ENCODE measurements at regions not wholly inside any gene's neighbourhood (a gene's known extent, or its start where the extent isn't known, plus 50 kb on each side); places are given as distances from the start of the nearest gene placed in this dataset.

DNA sequence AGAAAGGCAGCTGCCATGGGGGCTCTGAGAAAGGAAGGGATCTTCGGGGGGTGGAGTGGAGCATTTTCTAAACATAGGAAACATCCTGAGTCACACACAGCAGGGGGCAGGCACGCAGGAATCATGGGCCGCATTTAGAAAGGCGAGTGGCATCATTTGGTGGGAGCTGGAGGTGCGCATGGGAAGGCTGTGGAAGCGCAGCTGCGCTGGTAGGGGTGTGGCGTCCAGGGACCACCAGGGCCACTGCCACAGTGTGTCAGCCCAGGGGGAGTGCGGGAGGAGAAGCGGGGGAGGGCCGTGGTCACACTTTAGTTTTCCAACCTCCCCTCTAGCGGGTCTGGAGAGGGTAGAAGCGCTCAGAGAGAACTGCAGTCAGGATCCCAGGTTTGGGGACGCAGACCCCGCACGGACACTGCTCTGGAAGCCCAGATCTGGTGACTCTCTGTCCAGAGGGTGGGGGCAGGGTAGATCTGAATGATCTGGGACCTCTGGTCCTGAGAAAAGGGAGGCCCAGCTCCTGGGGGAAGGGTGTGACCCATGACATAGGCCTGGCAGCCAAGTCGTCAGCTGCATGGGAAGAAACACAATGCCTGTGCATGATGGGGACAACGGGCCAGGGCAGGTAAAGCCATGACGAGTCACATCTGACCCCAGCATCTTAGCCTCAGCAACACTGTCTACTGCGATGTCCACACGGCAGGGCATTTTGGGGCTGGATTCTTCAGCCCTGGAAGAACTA is 88.0 kb upstream of the IQSEC1 start:
- no peak for TF ChIP-seq ZFX (IDR thresholded peaks at IDR 0.05)
- TF ChIP-seq, protein P1, sequence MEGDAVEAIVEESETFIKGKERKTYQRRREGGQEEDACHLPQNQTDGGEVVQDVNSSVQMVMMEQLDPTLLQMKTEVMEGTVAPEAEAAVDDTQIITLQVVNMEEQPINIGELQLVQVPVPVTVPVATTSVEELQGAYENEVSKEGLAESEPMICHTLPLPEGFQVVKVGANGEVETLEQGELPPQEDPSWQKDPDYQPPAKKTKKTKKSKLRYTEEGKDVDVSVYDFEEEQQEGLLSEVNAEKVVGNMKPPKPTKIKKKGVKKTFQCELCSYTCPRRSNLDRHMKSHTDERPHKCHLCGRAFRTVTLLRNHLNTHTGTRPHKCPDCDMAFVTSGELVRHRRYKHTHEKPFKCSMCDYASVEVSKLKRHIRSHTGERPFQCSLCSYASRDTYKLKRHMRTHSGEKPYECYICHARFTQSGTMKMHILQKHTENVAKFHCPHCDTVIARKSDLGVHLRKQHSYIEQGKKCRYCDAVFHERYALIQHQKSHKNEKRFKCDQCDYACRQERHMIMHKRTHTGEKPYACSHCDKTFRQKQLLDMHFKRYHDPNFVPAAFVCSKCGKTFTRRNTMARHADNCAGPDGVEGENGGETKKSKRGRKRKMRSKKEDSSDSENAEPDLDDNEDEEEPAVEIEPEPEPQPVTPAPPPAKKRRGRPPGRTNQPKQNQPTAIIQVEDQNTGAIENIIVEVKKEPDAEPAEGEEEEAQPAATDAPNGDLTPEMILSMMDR (conservative IDR thresholded peaks at IDR 0.05) = no peak

DNA sequence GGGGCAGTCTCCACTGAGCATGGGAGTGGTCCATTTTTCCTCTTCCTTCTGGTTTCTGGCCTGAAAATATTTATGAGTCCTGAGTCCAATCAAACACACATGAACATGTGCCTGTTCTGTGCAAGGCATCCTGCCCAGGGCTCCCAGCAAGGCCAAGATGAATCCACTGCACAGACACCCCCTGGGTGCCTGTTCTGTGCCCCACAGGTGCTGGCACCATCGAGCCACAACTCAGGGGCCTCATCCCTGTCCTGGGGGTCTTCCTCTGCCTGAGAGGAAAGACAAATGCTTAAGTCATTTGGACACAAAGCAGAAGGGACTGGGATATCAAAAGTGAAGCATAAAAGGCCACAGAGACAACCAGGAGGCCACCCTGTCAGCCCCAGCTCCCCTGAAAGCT is 87.4 kb upstream of the IQSEC1 start:
- TF ChIP-seq, protein P1 (conservative IDR thresholded peaks at IDR 0.05) = no peak
- H3K27ac ChIP-seq = no peak overlapping the region

More for the DNA sequence above, 88.0 kb upstream of the IQSEC1 start:
- no peak overlapping the region for H3K27ac ChIP-seq

DNA sequence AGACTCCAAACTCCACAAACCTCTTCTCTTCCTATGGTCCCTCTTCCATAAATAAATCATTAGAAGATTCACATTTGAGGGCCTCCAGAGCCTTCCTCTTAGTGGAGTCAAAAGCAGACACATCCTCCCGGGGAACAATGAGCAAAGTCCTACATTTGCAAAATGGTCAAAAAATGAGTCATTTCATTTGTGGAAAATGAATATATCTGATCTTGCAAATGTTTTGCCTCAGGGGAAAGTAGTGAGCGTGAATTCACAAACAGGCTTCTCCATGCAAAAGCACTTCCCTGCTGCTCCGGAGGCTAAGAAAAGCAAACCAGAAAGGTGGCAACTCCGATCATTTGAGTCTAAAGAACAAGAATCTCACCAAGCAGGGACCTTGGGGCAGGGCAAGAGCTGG is 86.7 kb upstream of the IQSEC1 start:
- TF ChIP-seq ZFX (IDR thresholded peaks at IDR 0.05) = no peak
- TF ChIP-seq, protein P1 (conservative IDR thresholded peaks at IDR 0.05) = no peak
- H3K27ac ChIP-seq = no peak overlapping the region

DNA sequence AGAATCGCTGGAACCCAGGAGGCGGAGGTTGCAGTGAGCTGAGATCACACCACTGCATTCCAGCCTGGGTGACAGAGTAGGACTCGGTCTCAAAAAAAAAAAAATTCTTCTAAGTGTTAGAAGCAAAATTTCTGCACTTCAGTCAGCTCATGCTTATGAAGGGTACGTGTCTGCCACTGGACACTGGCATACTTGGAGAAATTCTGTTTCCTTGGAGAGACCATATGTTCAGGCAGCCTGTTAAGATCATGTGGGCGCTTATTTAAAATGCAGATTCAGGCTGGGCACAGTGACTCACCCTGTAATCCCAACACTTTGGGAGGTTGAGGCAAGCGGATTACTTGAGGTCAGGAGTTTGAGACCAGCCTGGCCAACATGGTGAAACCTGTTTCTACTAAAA is 85.6 kb upstream of the IQSEC1 start:
- TF ChIP-seq, protein P1 (conservative IDR thresholded peaks at IDR 0.05) = no peak
- TF ChIP-seq ZFX (IDR thresholded peaks at IDR 0.05) = no peak
- no peak overlapping the region for H3K27ac ChIP-seq

DNA sequence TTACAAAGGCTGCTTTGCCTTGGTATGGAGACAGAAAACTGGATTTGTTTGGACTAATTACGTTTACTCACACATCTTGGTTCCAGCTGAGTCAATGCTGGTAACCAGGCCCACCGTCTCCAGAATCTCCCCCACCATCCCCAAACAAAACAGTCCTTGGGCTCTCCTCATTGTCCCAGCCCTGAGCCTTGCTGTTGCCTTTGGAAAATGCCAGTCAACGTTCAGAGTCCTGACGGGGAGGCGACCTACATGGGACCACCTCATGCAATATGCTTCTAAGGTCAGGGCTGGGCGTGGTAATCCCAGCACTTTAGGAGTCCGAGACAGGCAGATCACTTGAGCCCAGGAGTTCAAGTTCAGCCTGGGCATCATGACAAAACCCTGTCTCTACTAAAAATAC is 85.2 kb upstream of the IQSEC1 start:
- TF ChIP-seq, protein P1 (conservative IDR thresholded peaks at IDR 0.05) = no peak
- no peak for TF ChIP-seq ZFX (IDR thresholded peaks at IDR 0.05)
- H3K27ac ChIP-seq = no peak overlapping the region

DNA sequence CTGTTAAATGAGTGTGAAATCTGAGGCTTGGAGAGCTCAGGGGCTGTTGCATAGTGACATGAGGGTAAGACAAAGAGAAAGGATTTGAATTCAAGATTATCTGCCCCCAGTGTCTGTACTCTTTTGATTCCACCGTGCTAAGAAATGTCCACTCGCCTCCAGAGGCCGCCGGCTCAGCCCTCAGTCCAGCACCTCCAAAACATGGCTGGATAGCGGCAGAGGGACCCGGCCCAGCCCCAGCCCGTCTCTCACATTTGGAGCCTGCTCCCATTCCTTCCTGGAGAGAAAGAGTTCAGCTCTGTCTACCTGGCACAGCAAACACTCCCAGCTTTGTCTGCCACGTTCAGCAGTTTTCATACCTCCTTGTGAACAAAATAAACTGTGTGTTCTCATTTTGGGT is 84.8 kb upstream of the IQSEC1 start:
- TF ChIP-seq ZFX (IDR thresholded peaks at IDR 0.05) = no peak
- TF ChIP-seq, protein P1 (conservative IDR thresholded peaks at IDR 0.05) = no peak
- H3K27ac ChIP-seq = no peak overlapping the region

DNA sequence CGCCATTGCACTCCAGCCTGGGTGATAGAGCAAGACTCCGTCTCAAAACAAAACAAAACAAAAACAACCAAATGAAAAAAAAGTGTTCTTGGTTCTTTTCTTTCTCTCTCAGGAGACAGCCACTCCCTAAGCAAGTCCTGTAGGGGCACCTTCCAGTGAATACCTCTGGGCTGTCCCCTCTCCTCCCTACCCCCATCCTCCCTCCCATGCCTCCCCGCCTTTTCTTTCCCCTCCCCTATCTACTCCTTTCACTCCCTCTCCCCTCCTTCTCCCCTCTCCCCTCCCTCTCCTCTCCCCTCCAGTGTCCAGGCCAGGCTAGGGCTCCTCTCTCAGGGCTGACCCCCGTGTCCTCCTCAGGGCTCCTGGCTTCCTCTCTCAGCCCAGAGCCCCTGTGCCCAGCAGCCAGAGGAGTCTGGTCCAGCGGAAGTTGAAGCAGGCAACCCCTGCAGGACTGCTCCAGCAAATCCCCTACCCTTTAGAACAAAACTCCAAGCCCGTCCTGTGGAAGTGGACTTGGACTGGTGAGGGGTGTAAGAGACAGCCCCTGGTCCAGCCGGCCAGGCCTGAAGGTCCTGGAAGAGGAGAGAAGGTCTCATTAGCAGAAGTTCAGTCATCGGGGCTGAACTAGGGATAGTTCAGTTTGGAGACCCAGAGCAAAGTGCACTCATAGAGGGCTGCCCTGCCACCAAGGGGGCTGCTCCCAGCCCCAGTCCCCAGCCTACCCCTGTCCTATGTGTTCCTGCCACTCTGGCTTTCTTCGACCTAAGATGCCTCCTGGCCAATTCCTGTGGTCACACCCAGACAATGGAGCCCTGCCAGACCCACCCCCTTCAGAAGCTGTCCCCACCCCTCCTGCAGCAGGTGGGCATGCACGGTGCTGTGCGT is 79.8 kb upstream of the IQSEC1 start:
- peak overlapping the region; percentile 61 for H3K27ac ChIP-seq
- no peak for TF ChIP-seq ZFX (IDR thresholded peaks at IDR 0.05)
- TF ChIP-seq, protein P1 (conservative IDR thresholded peaks at IDR 0.05) = no peak
